ENCODE measurements at regions not wholly inside any gene's neighbourhood (a gene's known extent, or its start where the extent isn't known, plus 50 kb on each side); places are given as distances from the start of the nearest gene placed in this dataset.

DNA sequence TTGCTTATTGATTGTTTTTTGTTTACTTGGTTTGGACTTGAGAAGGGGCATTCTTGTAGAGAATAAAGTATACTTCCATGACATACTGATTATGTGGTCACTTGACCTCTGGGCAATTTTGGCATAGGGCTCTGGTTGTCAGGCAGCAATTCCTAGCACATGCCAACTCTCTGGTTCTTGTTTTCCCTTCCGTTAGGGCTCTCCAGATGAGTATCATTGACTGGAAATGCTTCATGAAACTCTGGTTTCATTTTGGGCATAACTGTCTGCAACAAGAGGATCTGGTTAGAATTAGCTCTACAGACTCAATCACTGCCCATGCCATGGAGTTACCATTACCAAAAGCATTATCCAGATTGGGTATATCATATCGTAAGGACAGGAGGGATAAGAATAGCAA is 1057.9 kb downstream of the FAT4 start:
- TF ChIP-seq, protein P1, sequence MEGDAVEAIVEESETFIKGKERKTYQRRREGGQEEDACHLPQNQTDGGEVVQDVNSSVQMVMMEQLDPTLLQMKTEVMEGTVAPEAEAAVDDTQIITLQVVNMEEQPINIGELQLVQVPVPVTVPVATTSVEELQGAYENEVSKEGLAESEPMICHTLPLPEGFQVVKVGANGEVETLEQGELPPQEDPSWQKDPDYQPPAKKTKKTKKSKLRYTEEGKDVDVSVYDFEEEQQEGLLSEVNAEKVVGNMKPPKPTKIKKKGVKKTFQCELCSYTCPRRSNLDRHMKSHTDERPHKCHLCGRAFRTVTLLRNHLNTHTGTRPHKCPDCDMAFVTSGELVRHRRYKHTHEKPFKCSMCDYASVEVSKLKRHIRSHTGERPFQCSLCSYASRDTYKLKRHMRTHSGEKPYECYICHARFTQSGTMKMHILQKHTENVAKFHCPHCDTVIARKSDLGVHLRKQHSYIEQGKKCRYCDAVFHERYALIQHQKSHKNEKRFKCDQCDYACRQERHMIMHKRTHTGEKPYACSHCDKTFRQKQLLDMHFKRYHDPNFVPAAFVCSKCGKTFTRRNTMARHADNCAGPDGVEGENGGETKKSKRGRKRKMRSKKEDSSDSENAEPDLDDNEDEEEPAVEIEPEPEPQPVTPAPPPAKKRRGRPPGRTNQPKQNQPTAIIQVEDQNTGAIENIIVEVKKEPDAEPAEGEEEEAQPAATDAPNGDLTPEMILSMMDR (IDR thresholded peaks at IDR 0.05 in 4 of 5, conservative IDR thresholded peaks at IDR 0.05 in 1 of 5) = no peak
- TF ChIP-seq POLR2A (IDR thresholded peaks at IDR 0.05) = no peak
